Islet precursor cell (in vitro differentiated cells): ENCODE measurements at regions not wholly inside any gene's neighbourhood (a gene's known extent, or its start where the extent isn't known, plus 50 kb on each side); places are given as distances from the start of the nearest gene placed in this dataset.
A peak's percentile ranks its signal among the peaks of the same experiment; 100 is the strongest.

Source experiments
- DNase-seq: peaks from one replicate; pipeline ENCODE4 v3.0.0-alpha.2; 2018

- no peak for DNase-seq
Measured at GRCh38 chr1:87888446-87888845, 559.8 kb downstream of the LMO4 start.

- DNase-seq: no peak
Measured at GRCh38 chr1:87894062-87894461, 565.4 kb downstream of the LMO4 start.

GRCh38 chr1:87897481-87897880 is 568.8 kb downstream of the LMO4 start:
- no peak for DNase-seq

GRCh38 chr1:87898431-87898830 is 569.8 kb downstream of the LMO4 start:
- no peak for DNase-seq

DNA sequence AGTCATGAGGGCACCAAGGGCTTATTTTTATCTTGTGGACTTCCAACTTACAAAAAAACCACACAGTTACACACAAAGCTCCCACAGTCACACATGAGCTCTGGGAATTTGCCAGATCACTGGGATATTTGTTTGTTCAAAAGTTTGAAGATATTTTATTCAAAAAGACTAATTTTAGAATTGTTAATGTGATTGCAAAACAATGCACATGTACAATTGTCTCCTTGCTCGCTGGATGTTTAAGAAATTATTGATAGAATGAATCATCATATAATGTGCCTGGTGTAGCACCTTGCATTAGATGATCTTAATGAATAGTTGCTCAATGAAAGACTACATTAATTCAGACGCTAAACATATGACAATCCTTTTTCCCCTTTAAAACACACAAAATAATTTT is 570.3 kb downstream of the LMO4 start:
- DNase-seq: no peak

DNA sequence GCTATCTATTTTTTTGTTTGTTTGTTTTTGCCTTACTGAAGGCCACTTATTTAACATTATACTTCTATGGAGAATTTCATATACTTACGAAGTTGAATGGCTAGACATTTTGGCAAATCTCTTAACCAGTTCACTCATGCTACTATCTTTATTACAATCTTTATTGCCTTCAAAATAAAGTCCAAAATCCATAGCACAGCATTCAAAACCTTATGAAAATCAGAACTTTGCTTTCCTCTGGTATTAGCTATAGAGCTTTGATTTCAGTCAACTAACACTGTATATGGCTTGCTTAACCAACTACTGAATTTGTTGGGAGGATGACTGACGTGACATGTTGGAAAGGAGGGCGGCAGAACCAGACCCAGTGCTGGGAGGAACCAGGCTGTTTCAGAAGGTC is 571.1 kb downstream of the LMO4 start:
- no peak for DNase-seq

- DNase-seq: peak; percentile 53
Measured at GRCh38 chr1:87902830-87903229, 574.1 kb downstream of the LMO4 start.

DNA sequence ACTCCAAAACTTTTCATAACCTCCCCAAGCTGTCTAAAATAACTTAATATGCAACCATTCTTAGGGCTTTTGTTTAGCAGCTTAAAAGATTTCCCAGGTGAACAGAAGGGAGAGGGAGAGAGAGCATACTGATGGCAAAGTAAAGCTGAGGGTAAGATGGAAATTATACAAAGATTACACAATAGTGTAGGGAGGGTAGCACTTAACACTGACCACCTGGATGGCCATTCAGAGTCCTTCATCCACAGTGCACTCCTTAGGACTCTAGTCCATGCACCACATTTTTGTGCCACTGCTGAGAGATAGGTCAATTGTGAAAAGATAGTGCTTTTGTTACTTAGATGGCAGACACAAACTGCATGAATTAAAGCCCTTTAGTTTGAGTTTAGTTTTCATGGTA is 574.6 kb downstream of the LMO4 start:
- no peak for DNase-seq

DNA sequence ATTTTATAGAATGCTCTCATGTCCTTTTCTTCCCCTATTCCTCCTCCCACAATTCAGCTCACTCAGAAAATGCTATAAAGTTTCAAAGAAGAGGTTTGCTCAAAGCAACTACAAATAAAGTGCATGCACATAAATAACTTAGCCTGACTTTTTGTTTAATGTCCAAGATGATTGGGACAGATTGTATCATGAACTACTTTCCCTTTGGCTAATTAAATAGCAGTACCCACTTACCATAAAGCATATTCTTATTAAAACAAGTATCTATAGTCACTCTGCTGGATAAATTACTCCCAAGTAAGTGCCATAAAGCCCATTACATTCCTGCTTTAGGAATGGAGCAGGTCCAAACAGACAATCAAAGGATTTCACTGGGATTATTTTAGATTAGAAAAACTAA is 576.0 kb downstream of the LMO4 start:
- DNase-seq: no peak

DNA sequence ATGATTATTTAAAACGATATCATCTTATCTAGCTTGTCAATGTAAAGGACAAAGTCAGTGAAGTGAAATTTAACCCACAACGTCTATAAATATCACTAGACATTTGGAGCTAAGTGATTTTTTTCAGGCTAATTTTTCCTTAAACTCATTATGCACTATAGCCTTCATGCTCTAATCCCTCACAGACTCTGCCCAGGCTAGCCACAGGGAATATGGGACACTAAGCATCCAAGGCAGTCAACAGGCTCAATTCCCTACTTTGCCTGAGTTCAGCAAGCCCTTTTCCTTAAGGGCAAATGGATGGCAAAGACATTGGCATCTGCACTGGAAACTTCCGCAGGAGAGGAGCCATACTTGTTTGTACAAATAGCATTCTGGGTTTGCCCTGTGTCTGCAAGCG is 577.0 kb downstream of the LMO4 start:
- DNase-seq: no peak

- no peak for DNase-seq
Measured at GRCh38 chr1:87906078-87906477, 577.4 kb downstream of the LMO4 start.

DNA sequence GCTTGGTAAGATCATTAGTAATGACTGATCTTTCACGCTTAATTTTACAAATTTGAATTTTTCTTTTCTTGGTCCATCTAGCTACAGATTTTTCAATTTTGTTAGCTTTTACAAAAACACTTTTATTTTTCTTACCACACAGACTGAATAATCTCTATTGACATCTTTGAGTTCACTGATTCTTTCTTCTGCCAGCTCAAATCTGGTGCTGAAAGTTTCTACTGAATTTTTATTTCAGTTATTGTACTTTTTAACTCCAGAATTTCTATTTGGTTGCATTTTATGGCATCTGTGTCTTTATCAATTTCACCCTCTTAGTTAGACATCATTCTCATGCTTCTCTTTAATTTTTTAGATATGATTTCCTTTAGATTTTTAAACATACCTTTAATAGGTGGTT is 584.7 kb downstream of the LMO4 start:
- DNase-seq: no peak

- no peak for DNase-seq
Measured at GRCh38 chr1:87914396-87914795, 585.7 kb downstream of the LMO4 start.

GRCh38 chr1:87915771-87916170 is 587.1 kb downstream of the LMO4 start:
- no peak for DNase-seq

DNA sequence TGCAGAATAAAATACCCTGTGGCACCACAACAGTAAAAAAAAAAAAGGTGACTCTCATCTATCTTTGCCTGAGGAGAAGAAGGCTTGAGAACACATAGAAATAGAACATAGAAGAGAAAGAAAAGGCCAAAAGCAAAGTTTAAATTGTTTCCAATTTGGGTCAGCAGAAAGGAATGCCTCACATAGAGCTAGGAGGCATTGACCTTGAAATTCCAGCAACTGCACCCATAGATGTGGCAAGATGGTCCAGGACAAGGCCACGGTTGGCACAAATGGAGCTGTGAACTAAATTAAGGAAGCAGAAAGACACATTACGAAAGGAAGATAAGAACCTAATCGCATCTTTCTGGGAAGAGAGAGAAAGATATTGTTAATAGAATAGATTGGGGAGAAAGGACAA is 588.3 kb downstream of the LMO4 start:
- no peak for DNase-seq

GRCh38 chr1:87918398-87918797 is 589.7 kb downstream of the LMO4 start:
- no peak for DNase-seq

GRCh38 chr1:87922885-87923284 is 594.2 kb downstream of the LMO4 start:
- no peak for DNase-seq

DNA sequence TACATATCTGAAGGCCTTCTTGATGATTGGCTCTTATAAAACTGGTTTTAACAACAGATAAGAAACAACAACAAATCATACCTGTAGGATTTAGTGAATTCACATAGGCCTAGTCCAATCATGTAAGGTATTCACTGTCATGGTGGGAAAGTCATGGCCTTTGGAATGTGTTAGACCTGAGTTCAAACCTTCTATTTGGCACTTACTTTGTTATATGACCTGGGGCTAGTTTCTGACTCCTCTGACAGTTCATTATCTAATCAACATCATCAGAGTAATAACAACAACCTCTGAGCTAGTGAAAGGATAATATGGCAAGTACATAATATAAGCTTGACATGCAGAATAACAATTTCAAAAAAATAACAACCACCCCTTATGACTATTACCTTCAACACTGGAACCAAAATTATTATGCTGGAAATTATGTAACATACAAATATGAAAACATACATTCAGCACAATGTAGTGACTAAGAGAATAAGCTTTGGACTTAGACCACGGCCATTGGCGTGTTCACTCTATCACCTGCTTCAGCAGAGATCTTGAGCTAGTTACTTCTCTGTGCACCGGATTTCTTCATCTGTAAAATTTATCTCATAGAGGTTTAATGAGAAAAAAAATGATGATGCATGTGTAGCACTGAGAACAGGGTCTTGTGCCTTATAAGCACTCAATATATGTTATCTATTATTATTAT is 597.6 kb downstream of the LMO4 start:
- no peak for DNase-seq

- DNase-seq: no peak
Measured at GRCh38 chr1:87926921-87927320, 598.2 kb downstream of the LMO4 start.

- peak; percentile 52 for DNase-seq
Measured at GRCh38 chr1:87927391-87928280, 599.0 kb downstream of the LMO4 start.

DNA sequence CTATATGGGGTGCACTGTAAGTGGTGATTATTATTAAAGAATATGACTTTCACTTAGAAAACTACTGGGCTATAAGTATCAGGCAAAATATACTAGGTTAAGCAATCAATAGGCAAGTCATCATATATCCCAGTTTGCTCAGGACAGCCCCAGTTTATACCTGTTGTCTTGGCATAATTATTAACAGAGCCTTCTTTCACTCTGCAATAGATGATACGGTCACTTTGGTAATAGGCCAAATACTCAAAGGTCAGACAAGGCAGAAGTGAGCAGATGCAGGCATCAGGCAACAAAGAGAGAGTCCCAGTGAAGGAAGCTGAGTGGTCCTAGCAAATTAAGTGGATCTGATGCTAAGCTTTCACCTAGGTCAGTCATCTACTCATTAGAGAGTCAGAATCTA is 599.9 kb downstream of the LMO4 start:
- DNase-seq: no peak

GRCh38 chr1:87929906-87930305 is 601.2 kb downstream of the LMO4 start:
- DNase-seq: no peak

- DNase-seq: no peak
Measured at GRCh38 chr1:87930796-87931195, 602.1 kb downstream of the LMO4 start.

DNA sequence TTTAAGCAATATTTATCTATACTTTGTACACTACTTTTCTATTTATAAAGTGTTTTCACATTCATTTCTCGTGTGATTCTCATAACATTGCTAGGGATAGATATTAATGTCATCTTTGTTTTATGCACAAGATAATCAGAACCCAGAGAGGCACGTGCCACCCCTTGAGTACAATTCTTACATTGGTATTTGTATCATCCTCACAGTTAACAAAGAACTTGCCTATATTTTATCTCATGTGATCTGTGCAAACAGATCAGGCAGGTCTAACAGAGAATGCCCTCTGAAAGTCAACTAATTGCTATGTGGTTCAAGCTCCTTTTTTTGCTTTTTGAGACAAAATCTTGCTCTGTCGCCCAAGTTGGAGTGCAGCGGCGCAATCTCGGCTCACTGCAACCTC is 604.5 kb downstream of the LMO4 start:
- no peak for DNase-seq

- no peak for DNase-seq
Measured at GRCh38 chr1:87935130-87935529, 606.5 kb downstream of the LMO4 start.
